Hematopoietic multipotent progenitor cell treated with erythropoietin and hydrocortisone succinate and interleukin-3 and kit ligand, for 15 days (in vitro differentiated cells): ENCODE measurements at regions not wholly inside any gene's neighbourhood (a gene's known extent, or its start where the extent isn't known, plus 50 kb on each side); places are given as distances from the start of the nearest gene placed in this dataset.

ENCODE experiments used
- DNase-seq: peaks from one replicate; pipeline ENCODE4 v3.0.0-alpha.2; 2015; ENCODE audit warnings: low spot score

GRCh38 chr10:3482200-3482993, 302.6 kb downstream of the KLF6 start:
- no peak for DNase-seq

DNA sequence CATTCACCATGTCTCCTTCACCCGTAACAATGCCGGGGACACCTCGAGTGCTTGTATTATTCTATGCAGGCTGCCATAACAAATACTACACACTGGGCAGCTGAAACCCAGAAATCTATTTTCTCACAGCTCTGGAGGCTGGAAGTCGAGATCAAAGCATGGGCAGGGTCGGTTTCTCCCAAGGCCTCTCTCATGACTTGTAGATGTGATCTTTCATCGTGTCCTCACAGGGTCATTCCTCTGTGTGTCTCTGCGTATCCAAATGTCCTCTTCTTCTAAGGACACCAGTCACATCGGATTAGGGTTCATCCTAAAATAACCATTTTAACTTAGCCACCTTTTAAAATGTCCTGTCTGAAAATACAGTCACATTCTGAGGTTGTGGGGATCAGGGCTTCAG, 303.5 kb downstream of the KLF6 start:
- DNase-seq, result no peak

DNA sequence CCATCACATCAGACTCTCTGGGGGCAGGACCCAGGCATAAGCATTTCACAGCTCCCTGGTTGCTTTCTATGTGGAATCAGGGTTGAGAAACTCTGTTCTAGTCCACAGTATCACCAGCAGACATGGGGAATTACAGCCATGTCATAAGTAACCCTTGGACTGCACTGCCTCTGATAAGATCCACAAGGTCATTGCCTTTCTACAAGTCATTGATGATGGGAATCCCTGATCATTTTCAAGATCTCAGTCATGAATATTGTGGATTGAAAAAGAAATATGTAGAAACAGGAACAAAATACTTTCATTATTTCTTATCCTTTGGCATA, 304.1 kb downstream of the KLF6 start:
- no peak for DNase-seq

DNA sequence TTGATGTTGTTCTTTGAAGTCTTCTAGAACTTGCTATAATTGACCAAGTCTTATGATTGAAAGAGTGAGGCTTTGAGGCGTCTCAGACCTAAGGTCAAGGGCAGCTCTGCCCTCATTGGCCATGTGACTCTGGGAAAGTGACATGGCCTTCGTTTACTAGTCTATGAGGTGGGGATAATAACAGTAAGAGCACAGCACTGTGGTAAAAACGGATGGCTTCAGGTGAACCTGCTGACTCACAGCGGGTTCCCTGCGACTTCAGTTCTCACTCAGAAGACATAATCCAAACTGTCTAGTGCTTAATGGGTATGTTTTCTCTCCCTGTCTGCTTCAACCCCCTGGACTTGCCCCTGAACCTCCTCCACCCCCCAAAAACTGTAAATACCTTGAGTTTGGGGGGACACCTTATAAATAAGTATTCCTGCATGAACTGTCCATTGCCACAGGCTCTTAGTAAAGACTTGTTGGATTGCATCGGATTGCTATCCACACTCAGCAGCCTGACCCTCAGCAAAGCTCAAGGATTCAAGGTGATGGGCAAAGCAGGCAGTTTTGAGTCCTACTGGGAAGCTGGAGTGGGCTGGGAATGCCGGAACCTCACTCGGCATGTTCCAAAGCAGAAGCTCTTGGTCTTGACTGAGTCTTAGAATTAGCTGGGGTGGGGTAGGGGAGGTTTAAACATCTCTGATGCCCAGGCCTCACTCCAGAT, 304.6 kb downstream of the KLF6 start:
- DNase-seq, result no peak

DNA sequence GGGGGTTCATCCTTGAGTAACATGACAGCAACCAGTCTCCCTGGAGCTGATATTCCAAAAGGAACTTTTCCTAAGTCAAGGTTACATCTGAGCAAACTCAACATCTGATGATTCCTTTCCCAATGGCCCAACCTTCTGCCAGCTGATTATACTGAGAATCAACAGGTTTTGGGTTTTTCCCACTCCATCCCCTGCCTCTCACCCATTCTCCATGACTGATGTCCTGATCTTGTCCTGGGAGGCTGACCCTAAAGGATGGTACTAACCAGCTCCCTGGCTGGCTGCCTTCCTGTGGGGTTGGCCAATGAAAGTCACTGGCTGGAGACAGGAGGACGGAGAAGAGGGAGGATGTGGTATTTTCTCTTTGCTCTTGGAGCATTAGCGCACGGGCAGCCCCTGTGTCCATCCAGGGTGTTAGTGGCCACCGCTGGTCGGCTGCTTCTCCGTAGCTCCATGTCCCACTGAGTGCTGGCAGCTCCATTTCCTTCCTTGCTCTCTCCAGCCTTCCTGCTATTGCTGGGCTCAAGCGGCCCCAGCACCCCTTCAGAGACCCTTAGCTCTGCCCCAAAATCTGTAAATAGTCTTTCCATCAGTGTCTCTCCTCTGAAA, 306.2 kb upstream of the PITRM1 start:
- DNase-seq, result no peak

DNA sequence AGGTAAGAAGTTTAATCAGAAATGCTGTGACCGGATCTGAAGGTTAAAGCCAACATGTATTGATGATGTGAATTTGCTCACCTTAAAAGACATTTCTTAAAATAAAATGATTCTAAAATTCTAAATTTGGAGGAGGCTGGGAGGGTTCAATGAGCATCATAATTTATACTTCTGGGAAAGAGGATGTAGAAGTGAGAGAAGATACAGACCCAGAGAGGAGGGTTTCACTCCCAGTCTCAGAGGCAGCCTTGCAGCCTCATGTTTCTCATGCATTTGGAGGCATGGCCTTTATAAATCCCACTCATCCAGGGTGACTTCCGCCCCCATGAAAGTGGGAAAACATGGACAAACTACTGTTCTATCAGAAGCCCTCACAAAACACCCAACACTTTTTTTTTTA, 305.6 kb upstream of the PITRM1 start:
- no peak for DNase-seq

GRCh38 chr10:3477683-3478082, 305.1 kb upstream of the PITRM1 start:
- no peak for DNase-seq

DNA sequence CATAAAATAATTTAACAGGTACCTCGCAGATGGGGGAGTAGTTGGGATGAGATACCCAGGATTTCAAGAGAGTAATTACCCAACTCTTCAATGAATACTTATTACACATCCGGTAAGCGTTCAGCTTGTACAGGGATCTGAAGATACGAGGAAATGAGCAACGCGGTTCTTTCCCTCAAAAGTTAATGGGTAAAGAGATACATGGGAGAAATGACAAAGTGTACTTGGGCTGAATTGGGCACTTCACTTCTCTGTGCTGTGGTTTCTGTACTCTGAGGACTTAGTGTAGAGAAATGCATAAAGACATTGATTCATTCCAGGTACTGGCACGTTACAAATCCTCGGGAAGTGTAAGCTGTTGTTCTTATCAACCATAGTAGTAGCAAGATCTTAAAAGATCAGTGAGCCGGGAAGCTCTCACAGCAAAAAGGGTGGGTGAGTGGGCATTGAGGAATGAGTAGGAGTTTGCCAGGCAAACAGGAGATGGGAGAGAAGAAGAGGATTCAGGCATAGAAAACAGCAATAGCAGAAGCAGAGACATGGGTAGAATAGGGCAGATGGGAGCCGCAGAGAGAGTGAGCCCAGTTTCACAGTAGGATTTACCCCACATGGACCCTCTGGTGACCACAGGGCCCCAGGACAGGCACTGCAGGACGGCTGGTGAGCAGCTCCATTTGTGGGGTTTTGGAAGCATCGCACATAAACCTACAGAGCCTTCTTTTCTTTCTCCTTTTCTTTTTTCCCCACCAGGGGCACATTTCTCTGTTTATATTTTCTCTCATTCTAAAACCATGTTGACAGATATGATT, 304.3 kb upstream of the PITRM1 start:
- no peak for DNase-seq

- no peak for DNase-seq
Observed at GRCh38 chr10:3476186-3476585, 303.6 kb upstream of the PITRM1 start.

DNA sequence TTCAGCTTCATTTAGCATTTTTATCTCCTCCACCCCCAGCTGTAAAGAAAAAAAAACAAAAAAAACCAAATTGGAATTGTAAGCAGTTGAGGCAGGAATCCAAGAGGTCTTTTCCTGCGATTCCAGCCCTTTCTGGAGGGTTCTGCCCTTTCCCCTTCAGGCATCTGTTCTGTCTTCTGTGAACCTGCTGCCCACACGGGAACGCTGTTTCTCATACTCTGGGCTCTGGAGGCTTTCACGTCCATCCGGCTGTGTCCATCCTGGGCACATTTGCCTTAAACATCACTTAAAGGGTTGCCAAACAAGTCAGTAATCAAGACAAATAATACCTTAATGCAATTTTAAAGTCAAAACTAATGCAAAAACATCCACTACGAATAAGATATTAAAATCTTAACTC, 302.8 kb upstream of the PITRM1 start:
- DNase-seq, result no peak

DNA sequence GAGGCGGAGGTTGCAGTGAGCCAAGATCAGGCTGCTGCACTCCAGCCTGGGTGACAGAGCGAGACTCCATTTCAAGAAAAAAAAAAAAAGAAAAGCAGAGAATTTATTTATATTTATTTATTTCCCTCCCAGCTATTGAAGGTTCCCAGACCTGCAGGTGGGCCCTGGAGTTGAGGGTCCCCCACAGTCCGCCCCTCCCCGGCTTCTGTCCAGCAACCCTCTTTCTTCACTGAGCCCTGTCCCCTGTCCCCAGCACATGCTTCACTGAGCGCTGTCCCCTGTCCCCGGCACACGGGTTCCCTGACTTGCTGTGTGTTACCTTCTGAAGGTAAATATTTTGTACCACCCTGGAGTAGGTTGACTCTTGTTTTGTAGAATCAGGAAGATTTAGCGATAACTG, 301.7 kb upstream of the PITRM1 start:
- DNase-seq, result no peak

GRCh38 chr10:3473271-3473670, 300.7 kb upstream of the PITRM1 start:
- no peak for DNase-seq

DNA sequence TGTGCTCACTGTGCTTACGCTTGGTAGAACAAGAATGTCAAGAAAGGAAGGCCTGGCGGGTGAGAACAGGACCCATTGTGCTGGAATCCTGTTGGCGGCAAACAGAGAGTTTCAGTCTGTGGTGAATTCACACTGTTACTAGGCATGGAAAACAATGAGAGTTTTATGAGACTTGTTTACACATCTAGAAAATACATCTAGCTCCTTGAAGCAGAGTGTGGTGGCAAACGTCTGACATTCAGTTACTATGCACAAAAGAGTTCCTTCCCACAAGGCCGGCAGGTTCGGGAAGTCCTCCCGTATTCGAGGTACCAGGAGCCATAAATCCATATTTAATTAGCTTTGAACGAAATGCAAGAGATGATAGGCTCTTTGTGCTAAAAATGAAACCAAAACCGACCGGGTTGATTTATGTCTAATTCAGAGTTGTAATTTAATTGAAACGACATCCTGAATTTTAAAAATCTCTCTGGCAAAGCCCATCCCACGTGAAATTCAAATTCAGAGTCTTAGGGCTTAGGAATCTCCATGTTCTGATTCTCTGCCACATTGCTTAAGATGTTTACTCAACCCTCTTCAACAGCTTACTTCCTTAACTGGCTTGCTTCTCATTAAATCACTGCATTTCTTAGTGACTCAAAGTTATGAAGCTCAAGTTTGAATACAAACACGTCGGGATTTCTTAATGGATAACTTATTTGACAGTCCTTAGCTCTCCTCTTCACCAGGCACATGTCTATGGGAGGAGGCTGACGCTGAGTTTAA, 299.9 kb upstream of the PITRM1 start:
- no peak for DNase-seq

DNA sequence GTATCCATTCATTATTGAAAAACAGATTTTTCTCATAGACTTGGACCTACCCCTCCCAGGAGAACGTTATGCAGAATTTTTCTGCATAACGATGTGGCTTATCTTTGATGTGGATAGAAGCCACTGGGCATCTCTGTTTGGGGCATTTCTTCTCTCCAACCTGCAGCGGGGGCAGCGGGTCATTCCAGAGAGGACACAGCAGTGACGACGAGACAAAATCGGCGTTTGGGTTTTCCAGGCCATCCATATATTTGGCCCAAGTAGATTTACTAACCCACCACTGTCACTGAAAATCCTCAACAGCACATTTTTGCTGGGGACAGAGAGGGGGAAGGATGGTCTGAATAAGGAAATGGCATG, 299.3 kb upstream of the PITRM1 start:
- no peak for DNase-seq

- DNase-seq, result no peak
Observed at GRCh38 chr10:3471472-3471871, 298.9 kb upstream of the PITRM1 start.

DNA sequence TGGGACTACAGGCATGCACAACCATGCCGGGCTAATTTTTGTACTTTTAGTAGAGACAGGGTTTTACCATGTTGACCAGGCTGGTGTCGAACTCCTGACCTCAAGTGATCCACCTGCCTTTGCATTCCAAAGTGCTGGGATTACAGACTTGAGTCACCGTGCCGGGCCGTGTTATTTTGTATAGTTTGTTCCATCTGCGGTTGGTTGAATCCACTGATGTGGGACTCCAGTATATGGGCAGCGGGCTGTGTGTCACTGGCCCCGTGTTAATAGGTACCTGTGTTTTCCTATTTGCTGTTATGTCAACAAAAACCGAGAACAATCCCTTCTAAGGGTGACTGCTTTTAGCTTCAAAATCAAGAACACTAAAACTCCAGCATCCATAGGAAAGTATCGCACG, 297.6 kb upstream of the PITRM1 start:
- DNase-seq, result no peak

- no peak for DNase-seq
Observed at GRCh38 chr10:3469639-3470020, 297.0 kb upstream of the PITRM1 start.

GRCh38 chr10:3468919-3469638, 296.5 kb upstream of the PITRM1 start:
- DNase-seq, result no peak

DNA sequence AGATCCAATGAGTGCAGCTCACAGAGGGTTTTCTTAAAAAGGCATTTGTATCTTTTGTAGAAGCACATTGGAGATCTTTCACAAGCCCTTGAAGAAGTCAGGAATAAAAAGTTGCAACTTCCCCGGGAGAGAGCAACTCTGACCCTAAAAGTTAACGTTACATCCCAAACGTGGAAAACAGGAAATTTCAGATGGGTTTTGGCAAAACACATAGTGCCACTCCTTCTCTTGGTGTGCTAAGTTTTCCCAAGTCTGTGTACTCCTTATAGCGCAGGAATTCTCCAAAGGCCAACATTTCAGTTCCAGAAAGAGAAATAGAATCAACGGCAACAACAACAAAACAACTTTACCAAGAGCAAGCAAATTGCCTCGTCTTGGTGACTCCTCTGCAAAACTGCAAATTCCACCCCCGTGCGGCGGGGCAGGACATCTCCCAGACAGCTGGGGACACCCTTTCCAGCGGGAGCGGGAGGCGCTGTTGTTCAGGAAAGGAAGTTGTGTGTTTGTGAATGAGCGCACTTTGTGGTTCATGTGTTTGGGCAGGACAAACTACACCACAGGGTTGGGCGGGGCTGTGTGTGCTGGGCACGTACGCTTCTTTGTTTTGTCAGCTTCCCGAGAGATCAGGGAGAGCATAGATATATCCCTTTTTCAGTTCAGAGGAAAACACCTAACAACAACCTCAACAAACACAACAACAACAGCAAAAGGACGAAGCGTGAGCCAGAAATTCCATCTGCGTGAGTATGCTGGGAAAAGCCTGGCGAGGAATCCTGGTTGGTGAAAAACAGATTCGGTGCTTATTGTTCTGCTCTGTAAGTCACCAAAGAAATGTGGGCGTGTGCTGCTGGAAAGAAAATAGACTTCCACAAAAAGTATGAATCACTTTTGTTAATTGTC, 294.7 kb upstream of the PITRM1 start:
- no peak for DNase-seq

GRCh38 chr10:3465406-3465891, 292.9 kb upstream of the PITRM1 start:
- DNase-seq, result no peak
